ENCODE measurements at regions not wholly inside any gene's neighbourhood (a gene's known extent, or its start where the extent isn't known, plus 50 kb on each side); places are given as distances from the start of the nearest gene placed in this dataset.
"Not testable (repeated sequence)": the region's sequence is repeated elsewhere in the genome, so short reads cannot be mapped to it uniquely, and the experiment has no call there.

- not testable (repeated sequence) for DNase-seq
Observed at GRCh38 chr15:22519213-22519612, 60.5 kb downstream of the GOLGA6L22 start.

DNA sequence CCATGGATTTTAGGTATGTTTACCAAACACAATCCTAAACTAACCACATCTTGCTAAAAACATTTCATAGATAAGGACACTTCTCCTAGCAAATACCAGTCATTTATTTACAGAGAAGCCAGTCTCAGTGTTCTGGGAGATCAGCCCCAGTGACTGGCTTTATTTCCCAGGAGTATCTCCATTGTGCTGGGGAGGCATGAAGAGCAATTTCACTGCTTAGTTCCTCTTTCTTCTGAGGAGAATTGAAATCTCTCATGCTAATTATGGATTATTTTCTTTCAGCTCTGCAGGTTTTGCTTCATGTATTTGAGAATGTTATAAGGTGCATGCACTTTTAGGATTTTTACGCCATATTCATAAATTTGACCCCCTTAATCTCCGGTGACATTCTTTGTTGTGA, 67.8 kb downstream of the GOLGA6L22 start:
- DNase-seq: not testable (repeated sequence)

- not testable (repeated sequence) for DNase-seq
Observed at GRCh38 chr15:22527016-22527415, 68.3 kb downstream of the GOLGA6L22 start.

DNA sequence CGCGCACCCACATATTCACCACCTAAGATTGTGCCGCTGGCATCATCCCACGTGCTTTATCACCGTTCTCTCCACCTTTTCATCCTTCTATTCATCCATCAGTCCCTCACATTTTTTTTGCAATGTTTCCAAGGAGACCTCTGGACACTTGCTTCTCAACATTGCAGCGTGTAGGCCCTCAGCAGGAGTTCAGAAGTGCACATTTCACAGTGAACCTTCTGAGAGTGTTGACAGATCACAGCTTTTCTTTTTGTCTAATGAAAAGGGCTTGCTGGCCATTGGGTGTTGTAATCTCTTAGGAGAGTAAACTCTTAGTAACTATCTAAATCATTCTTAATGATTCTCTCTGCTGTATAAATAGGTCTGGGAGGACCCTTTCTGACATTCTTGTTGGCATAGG, 70.5 kb downstream of the GOLGA6L22 start:
- DNase-seq: not testable (repeated sequence)

DNA sequence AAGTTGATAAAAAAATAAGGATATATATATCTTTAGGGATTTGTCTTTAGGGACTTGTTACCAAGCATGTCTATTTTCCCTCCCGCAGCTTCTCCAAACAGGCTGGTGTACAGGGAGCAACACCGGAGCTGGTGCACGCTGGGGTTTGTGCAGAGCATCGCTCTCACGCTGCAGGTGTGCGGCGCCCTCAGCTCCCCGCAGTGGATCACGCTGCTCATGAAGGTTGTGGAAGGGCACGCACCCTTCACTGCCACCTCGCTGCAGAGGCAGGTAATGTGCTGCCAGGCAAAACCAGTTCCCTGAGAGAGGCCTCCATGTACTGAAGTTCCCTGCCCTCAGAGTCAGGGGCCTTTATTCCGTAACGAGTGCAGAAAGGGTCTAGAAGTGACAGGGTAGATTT, 101.0 kb downstream of the GOLGA6L22 start:
- not testable (repeated sequence) for DNase-seq

DNA sequence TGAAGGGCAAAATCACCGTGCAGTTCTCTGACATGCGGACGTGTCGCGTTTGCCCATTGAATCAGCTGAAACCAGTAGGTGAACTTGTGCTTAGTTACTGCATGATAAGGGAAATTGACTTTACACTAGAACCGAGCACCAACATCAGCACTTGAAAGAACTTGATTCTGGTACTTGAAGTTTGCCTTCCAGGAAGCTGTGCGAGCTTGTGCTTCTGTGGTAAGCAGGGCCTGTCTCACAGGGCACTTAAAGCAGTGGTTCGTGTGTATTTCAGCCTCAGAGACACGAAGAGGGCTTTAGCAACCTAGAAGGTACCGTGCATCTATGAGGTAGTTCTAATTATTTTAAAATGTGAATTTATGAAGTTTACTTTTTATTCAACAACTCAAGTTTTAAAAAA, 103.0 kb downstream of the GOLGA6L22 start:
- not testable (repeated sequence) for DNase-seq

- not testable (repeated sequence) for DNase-seq
Observed at GRCh38 chr15:22566510-22566909, 107.8 kb downstream of the GOLGA6L22 start.

GRCh38 chr15:22569486-22569885, 110.8 kb downstream of the GOLGA6L22 start:
- not testable (repeated sequence) for DNase-seq

GRCh38 chr15:22572152-22572735, 113.5 kb downstream of the GOLGA6L22 start:
- DNase-seq: peak; percentile 57 to 79

- peak in 1 of 2 donors; percentile 0 for DNase-seq
Observed at GRCh38 chr15:22572792-22573191, 114.1 kb downstream of the GOLGA6L22 start.

DNA sequence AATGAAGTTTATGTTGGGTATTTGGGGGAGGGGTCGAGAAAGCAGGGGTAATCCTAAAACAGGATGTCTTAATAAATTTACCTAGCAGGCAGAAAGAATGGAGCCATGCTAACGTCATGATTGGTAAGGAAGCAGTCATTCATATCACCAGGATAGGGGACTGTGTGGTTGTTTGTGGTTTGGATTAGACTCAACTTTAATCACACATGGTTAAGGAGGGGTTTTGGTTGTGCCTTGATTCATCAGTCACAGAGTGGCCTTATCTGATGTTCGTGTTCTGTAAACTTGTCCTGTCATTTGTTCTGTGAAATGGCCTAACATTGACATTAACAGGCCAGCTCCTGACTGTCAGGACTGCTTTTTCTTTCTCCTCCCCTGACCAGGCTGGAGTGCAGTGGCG, 119.1 kb downstream of the GOLGA6L22 start:
- not testable (repeated sequence) for DNase-seq

DNA sequence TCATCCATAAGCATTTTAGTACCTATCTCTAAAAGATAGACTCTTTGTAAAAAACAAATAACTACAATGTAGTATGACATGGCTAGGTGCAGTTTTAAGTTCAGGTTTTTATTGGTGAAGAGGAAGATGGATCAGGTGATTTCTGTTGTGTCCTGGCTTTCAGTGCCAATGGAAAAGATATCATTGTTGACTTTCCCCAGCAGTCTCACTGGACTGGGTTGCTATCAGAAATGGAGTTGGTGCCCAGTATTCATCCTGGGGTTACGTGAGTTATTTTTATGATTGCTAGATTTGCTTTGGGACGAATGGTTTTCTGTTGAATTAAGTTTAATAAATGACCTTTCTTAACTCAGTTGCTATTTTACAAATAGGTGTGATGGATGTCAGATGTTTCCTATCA, 120.5 kb downstream of the GOLGA6L22 start:
- not testable (repeated sequence) for DNase-seq

- not testable (repeated sequence) for DNase-seq
Observed at GRCh38 chr15:22587391-22587790, 128.7 kb downstream of the GOLGA6L22 start.

DNA sequence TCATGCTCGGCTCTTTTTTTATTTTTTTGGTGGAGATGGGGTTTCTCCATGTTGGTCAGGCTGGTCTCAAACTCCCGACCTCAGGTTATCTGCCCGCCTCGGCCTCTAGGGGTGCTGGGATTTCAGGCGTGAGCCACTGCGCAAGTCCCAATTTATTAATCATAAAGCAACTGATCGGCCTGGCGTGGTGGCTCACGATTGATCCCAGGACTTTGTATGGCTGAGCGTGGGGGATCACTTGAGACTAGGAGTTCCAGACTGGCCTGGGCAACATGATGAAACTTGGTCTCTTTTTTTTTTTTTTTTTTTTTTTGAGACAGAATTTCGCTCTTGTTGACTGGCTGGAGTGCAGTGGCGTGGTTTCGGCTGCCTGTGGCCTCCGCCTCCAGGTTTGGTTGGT, 139.8 kb downstream of the GOLGA6L22 start:
- DNase-seq: not testable (repeated sequence)

- not testable (repeated sequence) for DNase-seq
Observed at GRCh38 chr15:22599526-22600320, 141.0 kb downstream of the GOLGA6L22 start.

DNA sequence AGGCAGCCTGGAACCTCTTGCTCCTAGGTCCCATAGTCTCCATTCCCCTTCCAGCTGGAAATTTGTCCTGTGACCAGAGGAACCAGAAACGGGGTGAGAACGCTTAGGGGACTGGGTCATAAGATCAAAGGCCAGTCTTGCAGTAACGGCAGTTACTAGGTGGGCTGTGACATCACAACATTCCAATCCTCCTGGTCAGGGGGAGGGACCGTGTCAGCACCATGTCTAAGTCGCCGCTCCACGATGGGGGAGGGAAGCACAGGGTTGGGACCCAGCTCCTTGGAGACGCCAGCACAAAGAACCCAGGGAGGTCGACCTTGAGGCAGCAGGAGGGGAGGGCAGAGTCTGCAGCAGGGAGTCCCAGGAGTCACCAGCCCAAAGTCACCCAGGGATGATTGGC, 158.3 kb downstream of the GOLGA6L22 start:
- not testable (repeated sequence) for DNase-seq

DNA sequence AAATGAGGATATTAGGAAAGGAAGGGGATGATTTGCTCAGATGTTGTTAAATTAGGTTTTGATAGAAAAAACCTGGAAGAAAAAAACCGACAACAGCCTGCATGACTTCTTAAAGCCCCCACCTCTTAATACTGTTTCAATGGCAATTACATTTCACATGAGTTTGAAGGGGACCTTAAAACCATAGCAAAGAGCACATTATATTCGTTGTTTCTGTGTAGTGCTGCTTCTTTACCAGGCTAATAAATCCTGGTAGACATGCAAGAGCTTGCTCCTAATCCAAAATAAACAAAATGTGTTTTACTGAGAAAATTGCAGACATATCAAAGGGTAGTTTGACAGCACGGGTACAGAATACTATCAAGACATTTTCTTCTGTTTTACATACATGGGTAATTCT, 154.7 kb upstream of the NIPA1 start:
- DNase-seq: not testable (repeated sequence)

- DNase-seq: not testable (repeated sequence)
Observed at GRCh38 chr15:22639983-22640382, 146.5 kb upstream of the NIPA1 start.

- not testable (repeated sequence) for DNase-seq
Observed at GRCh38 chr15:22649458-22649857, 137.0 kb upstream of the NIPA1 start.

DNA sequence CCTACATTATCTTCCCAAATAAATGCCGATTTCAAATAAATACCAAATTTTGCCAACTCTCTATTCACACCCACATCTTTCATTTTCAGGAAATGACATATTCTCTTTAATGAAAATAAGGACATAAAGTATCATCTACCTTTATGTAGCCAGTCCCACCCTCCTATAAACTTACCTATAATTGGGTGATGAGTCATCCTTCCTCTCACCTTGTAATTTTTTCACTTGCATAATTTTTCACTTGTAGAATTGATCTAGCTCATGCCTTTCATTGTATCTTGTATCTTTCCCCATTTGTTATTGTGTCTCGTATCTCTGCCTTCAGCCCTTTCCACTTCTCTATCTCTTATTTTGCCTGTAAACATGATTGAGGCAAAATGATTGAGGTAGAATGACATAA, 135.3 kb upstream of the NIPA1 start:
- DNase-seq: not testable (repeated sequence)

- DNase-seq: peak; percentile 23 to 29
Observed at GRCh38 chr15:22664294-22665058, 122.0 kb upstream of the NIPA1 start.

DNA sequence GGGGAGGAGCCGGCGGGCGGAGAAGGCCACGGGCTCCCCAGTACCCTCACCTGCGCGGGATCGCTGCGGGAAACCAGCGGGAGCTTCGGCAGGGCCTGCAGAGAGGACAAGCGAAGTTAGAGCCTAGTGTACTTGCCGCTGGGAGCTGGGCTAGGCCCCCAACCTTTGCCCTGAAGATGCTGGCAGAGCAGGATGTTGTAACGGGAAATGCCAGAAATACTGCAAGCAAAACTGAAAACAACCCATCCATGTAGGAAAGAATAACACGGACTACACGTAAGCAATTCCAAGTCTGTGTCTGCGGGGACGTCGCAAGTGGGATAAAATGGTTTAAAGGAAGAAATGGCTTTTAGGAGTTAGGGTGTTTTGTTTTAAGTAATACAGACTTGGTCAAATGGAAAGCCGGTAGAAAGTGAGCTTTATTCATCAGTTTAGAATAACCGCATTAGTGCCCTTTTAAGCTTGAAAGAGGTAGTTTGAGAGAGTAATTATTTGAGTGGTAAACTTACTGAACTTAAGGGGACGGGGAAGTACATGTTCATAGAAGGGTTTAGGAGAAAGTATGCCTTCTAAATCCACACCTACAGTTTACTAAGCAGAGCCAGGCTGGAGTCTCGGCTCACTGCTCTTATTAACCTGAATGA, 121.3 kb upstream of the NIPA1 start:
- DNase-seq: peak; percentile 20 to 45

DNA sequence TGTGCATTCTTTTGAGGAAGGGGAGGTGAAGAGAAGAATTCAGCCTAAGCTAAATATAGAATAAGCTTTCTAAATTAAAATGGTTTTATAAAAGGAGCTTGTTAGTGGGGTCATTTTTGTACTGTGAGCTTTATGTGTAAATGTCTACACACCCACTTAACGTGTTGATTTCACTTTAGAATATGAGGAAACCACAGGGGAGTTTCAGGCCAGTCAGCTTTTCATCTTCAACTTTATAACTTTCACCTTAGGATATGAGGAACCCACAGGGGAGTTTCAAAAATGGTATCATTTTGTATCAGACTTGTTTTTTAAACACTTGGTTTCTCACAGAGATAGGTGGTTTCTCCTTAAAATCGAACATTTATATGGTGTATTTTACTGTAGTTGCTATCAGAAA, 120.7 kb upstream of the NIPA1 start:
- DNase-seq: not testable (repeated sequence)

All from inflammatory macrophage treated with lipopolysaccharide for 1 hour (primary cell).